ENCODE measurements at regions not wholly inside any gene's neighbourhood (a gene's known extent, or its start where the extent isn't known, plus 50 kb on each side); places are given as distances from the start of the nearest gene placed in this dataset.

GRCh38 chrX:149121206-149121920 lies 383.7 kb downstream of the IDS start:
- no peak for DNase-seq
- TF ChIP-seq POLR2A (IDR thresholded peaks at IDR 0.05) (no peak), CTCF (IDR thresholded peaks at IDR 0.05) (no peak)
- Histone ChIP-seq H3K4me3 (no peak overlapping the region), H3K27ac (no peak overlapping the region), H3K4me1 (no peaks in the 10 kb centered on the region), H3K36me3 (no peaks in the 10 kb centered on the region), H3K9me3 (no peaks in the 10 kb centered on the region), H3K27me3 (no peaks in the 10 kb centered on the region)
- intact Hi-C loops (cut with DNase I), result no loop called here
- 43 to 65% methylated on average over 4 to 7 of the region's 7 CpGs for WGBS, 2 donors

- TF ChIP-seq CTCF (IDR thresholded peaks at IDR 0.05) (no peak), POLR2A (IDR thresholded peaks at IDR 0.05) (no peak)
- no peaks in the 10 kb centered on the region for H3K36me3 ChIP-seq
- no peak for DNase-seq
- intact Hi-C loops (cut with DNase I), result no loop called here
- no peaks in the 10 kb centered on the region for H3K9me3 ChIP-seq
- H3K4me1 ChIP-seq, result no peaks in the 10 kb centered on the region
- no peak overlapping the region for H3K27ac ChIP-seq
- no peak overlapping the region for H3K4me3 ChIP-seq
- no peaks in the 10 kb centered on the region for H3K27me3 ChIP-seq
- 21 to 50% methylated on average over 2 of the region's 2 CpGs for WGBS, 2 donors
These were observed 384.6 kb downstream of the IDS start for GRCh38 chrX:149120459-149120858.

- intact Hi-C loops (cut with DNase I), result no loop called here
- Histone ChIP-seq H3K9me3 (no peaks in the 10 kb centered on the region), H3K27ac (no peak overlapping the region), H3K4me1 (no peaks in the 10 kb centered on the region), H3K27me3 (no peaks in the 10 kb centered on the region), H3K4me3 (no peak overlapping the region), H3K36me3 (no peaks in the 10 kb centered on the region)
- DNase-seq, result no peak
- WGBS, 2 donors, result 50 to 60% methylated on average over 4 of the region's 4 CpGs
- no peak for TF ChIP-seq POLR2A (IDR thresholded peaks at IDR 0.05)
- no peak for TF ChIP-seq CTCF (IDR thresholded peaks at IDR 0.05)
These were observed 390.2 kb downstream of the IDS start for GRCh38 chrX:149114874-149115273.

GRCh38 chrX:149114001-149114400 lies 391.1 kb downstream of the IDS start:
- no peak for DNase-seq
- Histone ChIP-seq H3K4me1 (no peaks in the 10 kb centered on the region), H3K27me3 (no peaks in the 10 kb centered on the region), H3K27ac (no peak overlapping the region), H3K36me3 (no peaks in the 10 kb centered on the region), H3K9me3 (no peaks in the 10 kb centered on the region), H3K4me3 (no peak overlapping the region)
- 60% methylated on average over 1 of the region's 15 CpGs; no CpG with 5 or more reads in 1 of the 2 donors for WGBS, 2 donors
- intact Hi-C loops (cut with DNase I), result no loop called here
- TF ChIP-seq POLR2A (IDR thresholded peaks at IDR 0.05), result no peak
- no peak for TF ChIP-seq CTCF (IDR thresholded peaks at IDR 0.05)

- no peak overlapping the region for H3K27ac ChIP-seq
- no peaks in the 10 kb centered on the region for H3K27me3 ChIP-seq
- no peaks in the 10 kb centered on the region for H3K9me3 ChIP-seq
- H3K4me1 ChIP-seq, result no peaks in the 10 kb centered on the region
- H3K4me3 ChIP-seq, result no peak overlapping the region
- no peak for DNase-seq
- H3K36me3 ChIP-seq, result no peaks in the 10 kb centered on the region
- intact Hi-C loops (cut with DNase I), result no loop called here
- TF ChIP-seq POLR2A (IDR thresholded peaks at IDR 0.05), result no peak
These were observed 407.3 kb downstream of the IDS start for GRCh38 chrX:149097786-149098185.

GRCh38 chrX:149092179-149092578 lies 412.9 kb downstream of the IDS start:
- H3K4me1 ChIP-seq, result no peaks in the 10 kb centered on the region
- DNase-seq, result no peak
- 31 to 53% methylated on average over 3 of the region's 3 CpGs for WGBS, 2 donors

More at GRCh38 chrX:149092179-149092578, 412.9 kb downstream of the IDS start:
- Histone ChIP-seq H3K9me3 (no peaks in the 10 kb centered on the region), H3K27me3 (no peaks in the 10 kb centered on the region), H3K4me3 (no peak overlapping the region), H3K27ac (no peak overlapping the region), H3K36me3 (no peaks in the 10 kb centered on the region)
- no peak for TF ChIP-seq POLR2A (IDR thresholded peaks at IDR 0.05)
- no peak for TF ChIP-seq CTCF (IDR thresholded peaks at IDR 0.05)
- intact Hi-C loops (cut with DNase I), result no loop called here

Measured in esophagus squamous epithelium (tissue), 5 donors.